Rectal smooth muscle tissue (tissue), 1 donor: ENCODE measurements at regions not wholly inside any gene's neighbourhood (a gene's known extent, or its start where the extent isn't known, plus 50 kb on each side); places are given as distances from the start of the nearest gene placed in this dataset.

Source experiments
- H3K27ac ChIP-seq: one replicate; pipeline ENCODE4 v1.7.0; 2013; ENCODE audit warnings: low read depth, low read length, inconsistent platforms
- H3K27me3 ChIP-seq: one replicate; pipeline ENCODE4 v1.7.0; 2013; ENCODE audit warnings: low read length; ENCODE audit not compliant: control insufficient read depth, insufficient read depth
- H3K36me3 ChIP-seq: one replicate; pipeline ENCODE4 v1.7.0; 2013; ENCODE audit warnings: low read length; ENCODE audit not compliant: control insufficient read depth, insufficient read depth
- H3K4me1 ChIP-seq: one replicate; pipeline ENCODE4 v1.7.0; 2013; ENCODE audit warnings: low read length; ENCODE audit not compliant: control insufficient read depth, insufficient read depth
- H3K4me3 ChIP-seq: one replicate; pipeline ENCODE4 v1.7.0; 2013; ENCODE audit warnings: low read length
- H3K9ac ChIP-seq: one replicate; pipeline ENCODE4 v1.7.0; 2013; ENCODE audit warnings: low read length

- Histone ChIP-seq H3K36me3 (no peaks in the 10 kb centered on the region), H3K4me3 (no peak overlapping the region), H3K4me1 (peaks cover 2% of the 10 kb centered on the region), H3K27ac (no peak overlapping the region), H3K9ac (no peak overlapping the region), H3K27me3 (no peaks in the 10 kb centered on the region)
Observed at GRCh38 chr9:109919736-109920408, 139.9 kb downstream of the PALM2AKAP2 start.

- peaks cover 2% of the 10 kb centered on the region for H3K4me1 ChIP-seq
- H3K36me3 ChIP-seq, result no peaks in the 10 kb centered on the region
- H3K4me3 ChIP-seq, result no peak overlapping the region
- no peak overlapping the region for H3K9ac ChIP-seq
- no peaks in the 10 kb centered on the region for H3K27me3 ChIP-seq
- no peak overlapping the region for H3K27ac ChIP-seq
Observed at GRCh38 chr9:109922617-109923470, 142.8 kb downstream of the PALM2AKAP2 start.

DNA sequence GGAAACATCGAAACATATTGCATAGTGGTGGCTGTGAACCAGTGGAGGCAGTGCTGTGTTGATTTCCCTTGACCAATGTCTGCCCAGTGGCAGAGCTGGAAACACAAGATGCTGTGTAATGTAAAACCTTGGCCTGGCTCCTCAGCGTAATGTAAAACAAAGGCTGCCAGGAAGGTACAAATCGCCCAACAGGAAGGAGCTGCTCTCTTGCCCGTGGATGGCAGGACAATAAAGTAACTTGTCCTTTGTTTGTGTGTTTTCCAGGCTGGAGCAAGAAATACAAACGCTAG lies 143.4 kb downstream of the PALM2AKAP2 start:
- no peak overlapping the region for H3K4me3 ChIP-seq
- H3K27me3 ChIP-seq, result no peaks in the 10 kb centered on the region
- no peak overlapping the region for H3K9ac ChIP-seq
- H3K4me1 ChIP-seq, result no peaks in the 10 kb centered on the region
- no peaks in the 10 kb centered on the region for H3K36me3 ChIP-seq
- no peak overlapping the region for H3K27ac ChIP-seq

DNA sequence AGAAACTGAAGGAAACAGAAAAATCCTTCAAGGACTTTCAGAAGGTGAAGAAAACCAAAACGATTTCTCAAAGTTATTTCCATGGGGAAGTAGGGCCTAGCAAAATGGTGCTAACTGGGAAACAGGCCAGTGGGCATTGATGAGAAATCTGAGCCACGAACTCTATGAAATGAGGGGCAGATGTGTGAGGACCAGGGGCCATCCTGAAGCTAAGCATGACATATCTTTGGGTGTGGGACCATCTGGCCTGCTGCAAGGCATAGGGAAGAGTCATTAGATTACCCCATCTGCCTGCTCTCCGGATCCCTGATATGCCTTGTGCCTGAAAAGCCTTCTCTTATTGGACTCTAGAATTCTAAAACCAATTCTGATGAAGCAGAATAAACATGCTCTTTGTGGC lies 143.8 kb downstream of the PALM2AKAP2 start:
- H3K4me3 ChIP-seq, result no peak overlapping the region
- H3K4me1 ChIP-seq, result no peaks in the 10 kb centered on the region
- H3K27ac ChIP-seq, result no peak overlapping the region
- no peak overlapping the region for H3K9ac ChIP-seq
- H3K36me3 ChIP-seq, result no peaks in the 10 kb centered on the region
- no peaks in the 10 kb centered on the region for H3K27me3 ChIP-seq

GRCh38 chr9:109925799-109926198 lies 145.8 kb downstream of the PALM2AKAP2 start:
- no peaks in the 10 kb centered on the region for H3K36me3 ChIP-seq
- H3K27me3 ChIP-seq, result no peaks in the 10 kb centered on the region
- no peak overlapping the region for H3K9ac ChIP-seq
- H3K4me3 ChIP-seq, result no peak overlapping the region
- H3K27ac ChIP-seq, result no peak overlapping the region
- no peaks in the 10 kb centered on the region for H3K4me1 ChIP-seq

DNA sequence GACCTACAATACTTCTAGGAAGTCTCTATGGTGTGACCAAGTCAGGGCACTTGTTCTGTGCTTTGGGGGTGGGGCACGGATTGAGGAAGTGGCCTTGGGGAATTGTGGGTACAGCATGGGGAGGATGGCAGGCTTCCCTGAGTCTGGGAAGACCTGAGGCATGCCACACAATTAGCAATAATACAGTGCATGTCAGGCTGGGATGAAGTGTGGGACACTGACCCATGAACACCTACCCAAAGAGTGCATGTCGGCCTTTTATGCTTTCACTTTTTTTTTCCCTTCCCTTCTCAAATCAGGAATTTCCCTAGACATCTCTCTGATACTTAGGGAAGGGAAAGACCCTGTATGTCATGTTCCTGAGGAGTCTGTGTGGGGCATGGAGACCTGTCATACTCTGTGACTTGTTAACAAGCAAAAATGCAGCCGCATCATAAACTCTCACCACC lies 146.4 kb downstream of the PALM2AKAP2 start:
- H3K4me1 ChIP-seq, result no peaks in the 10 kb centered on the region
- H3K27me3 ChIP-seq, result no peaks in the 10 kb centered on the region
- no peak overlapping the region for H3K27ac ChIP-seq
- H3K36me3 ChIP-seq, result no peaks in the 10 kb centered on the region
- H3K9ac ChIP-seq, result no peak overlapping the region
- no peak overlapping the region for H3K4me3 ChIP-seq

GRCh38 chr9:109931623-109932022 lies 151.6 kb downstream of the PALM2AKAP2 start:
- Histone ChIP-seq H3K4me1 (no peaks in the 10 kb centered on the region), H3K27ac (no peak overlapping the region), H3K27me3 (no peaks in the 10 kb centered on the region), H3K36me3 (no peaks in the 10 kb centered on the region), H3K4me3 (no peak overlapping the region), H3K9ac (no peak overlapping the region)

DNA sequence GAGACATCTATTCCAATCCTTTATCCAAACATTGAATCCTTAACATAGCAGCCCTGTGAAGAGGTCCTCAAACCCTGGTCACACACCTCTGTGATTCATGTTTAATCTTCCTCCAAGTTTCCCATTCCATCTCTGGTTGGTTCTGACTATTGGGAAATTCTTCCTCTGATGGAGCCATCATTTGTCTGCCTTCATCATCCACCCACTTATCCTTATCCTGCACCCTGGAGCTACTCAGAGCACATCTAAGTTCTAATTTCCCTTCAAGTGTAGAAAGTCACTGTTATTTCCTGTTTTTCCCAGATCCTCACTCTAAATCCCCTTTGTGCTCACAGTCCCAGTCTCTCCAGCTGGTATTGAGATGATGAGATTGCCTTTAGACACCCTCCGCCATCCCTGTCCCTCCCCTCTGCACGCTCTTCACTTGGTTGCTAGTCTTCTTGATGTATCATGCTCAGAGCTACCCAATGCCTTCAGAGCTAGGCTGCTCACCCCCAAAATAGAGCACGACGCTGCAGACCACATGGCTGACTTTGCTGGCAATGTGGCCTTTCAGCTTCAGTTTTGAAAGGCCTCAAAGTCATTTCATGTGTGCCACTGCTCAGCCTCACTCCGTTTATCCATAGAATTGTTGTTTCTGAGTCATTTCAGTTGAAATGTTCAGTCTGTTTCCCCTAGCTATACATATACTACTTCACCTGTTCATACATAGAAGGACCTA lies 154.3 kb downstream of the PALM2AKAP2 start:
- no peak overlapping the region for H3K9ac ChIP-seq
- no peak overlapping the region for H3K4me3 ChIP-seq
- H3K27ac ChIP-seq, result no peak overlapping the region
- no peaks in the 10 kb centered on the region for H3K4me1 ChIP-seq
- no peaks in the 10 kb centered on the region for H3K27me3 ChIP-seq
- H3K36me3 ChIP-seq, result no peaks in the 10 kb centered on the region

- Histone ChIP-seq H3K4me3 (no peak overlapping the region), H3K27me3 (no peaks in the 10 kb centered on the region), H3K27ac (no peak overlapping the region), H3K36me3 (no peaks in the 10 kb centered on the region), H3K9ac (no peak overlapping the region), H3K4me1 (no peaks in the 10 kb centered on the region)
Observed at GRCh38 chr9:109934857-109935215, 154.8 kb downstream of the PALM2AKAP2 start.

DNA sequence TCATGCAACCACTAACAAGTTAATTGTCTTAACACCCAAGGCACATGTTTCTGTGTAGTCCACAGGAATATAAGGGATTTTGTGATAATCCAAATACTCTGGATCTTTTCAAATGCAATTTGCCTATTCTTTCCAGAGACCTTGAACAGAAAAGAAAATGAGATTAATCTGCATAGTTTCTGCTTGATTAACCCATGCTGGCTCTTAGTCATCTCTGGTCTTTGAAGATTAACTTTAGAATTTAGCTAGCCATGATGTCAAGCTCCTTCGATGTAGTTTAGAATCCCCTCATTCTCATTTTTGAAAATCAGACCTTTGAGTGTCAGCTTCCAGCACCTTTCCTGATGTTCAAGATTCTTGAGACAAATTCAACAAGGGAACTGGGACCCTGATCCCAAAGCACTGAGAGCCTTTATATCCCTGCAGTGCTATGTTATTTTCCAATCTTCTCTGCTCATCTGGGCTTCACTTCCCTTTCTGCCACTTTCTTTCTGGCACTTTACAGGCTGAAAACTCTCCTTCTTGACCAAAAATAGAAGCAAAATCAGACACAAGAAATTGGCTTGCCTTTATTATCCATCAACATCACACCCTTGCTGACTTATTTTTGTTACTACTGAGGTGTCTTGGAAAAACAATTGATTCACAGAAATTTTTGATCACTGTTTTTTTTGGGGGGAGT lies 155.5 kb downstream of the PALM2AKAP2 start:
- H3K36me3 ChIP-seq, result no peaks in the 10 kb centered on the region
- H3K27me3 ChIP-seq, result no peaks in the 10 kb centered on the region

GRCh38 chr9:109937861-109938453 lies 158.0 kb downstream of the PALM2AKAP2 start:
- H3K27ac ChIP-seq, result no peak overlapping the region
- no peak overlapping the region for H3K4me3 ChIP-seq
- no peaks in the 10 kb centered on the region for H3K4me1 ChIP-seq
- no peaks in the 10 kb centered on the region for H3K36me3 ChIP-seq
- no peak overlapping the region for H3K9ac ChIP-seq
- no peaks in the 10 kb centered on the region for H3K27me3 ChIP-seq

More for the DNA sequence above, 155.5 kb downstream of the PALM2AKAP2 start:
- Histone ChIP-seq H3K4me1 (no peaks in the 10 kb centered on the region), H3K9ac (no peak overlapping the region), H3K27ac (no peak overlapping the region), H3K4me3 (no peak overlapping the region)
